Fibroblast of lung (primary cell): ENCODE measurements at regions not wholly inside any gene's neighbourhood (a gene's known extent, or its start where the extent isn't known, plus 50 kb on each side); places are given as distances from the start of the nearest gene placed in this dataset.

Experiments
- EZH2 ChIP-seq: IDR thresholded peaks from 2 replicates; pipeline ENCODE4 v1.5.1; 2012; ENCODE audit warnings: low read length, control low read depth, mild to moderate bottlenecking; ENCODE audit errors: missing control alignments
- TF ChIP-seq, protein P1 (sequence below), 2 donors: IDR thresholded peaks in 1 of 2; conservative IDR thresholded peaks in 1 of 2; 1 replicate in 1 of 2; 2 replicates in 1 of 2; pipeline ENCODE4 v1.5.1; 2011 to 2012; ENCODE audit warnings: low read length in 2 of 2, control low read depth in 1 of 2, inconsistent platforms in 1 of 2, low read depth in 1 of 2, mild to moderate bottlenecking in 1 of 2

DNA sequence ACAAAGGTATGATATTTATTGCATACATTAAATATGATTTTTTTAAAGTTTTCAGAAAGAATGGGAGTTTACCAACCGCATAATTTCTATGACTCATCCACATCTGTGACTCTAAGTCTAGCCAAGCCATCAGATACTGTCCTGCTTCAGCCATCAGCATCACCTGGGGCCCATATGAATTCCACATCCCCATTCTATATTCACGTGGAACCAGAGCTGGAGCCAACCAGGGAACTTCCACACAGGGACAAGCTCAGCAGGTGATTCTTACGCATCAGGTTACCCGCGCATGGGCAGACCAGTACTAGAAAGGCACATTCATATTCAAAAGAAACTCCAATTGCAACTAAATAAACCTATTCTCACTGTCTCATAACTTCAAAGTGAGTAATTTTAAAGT is 817.7 kb upstream of the IGFBP3 start:
- TF ChIP-seq, protein P1, sequence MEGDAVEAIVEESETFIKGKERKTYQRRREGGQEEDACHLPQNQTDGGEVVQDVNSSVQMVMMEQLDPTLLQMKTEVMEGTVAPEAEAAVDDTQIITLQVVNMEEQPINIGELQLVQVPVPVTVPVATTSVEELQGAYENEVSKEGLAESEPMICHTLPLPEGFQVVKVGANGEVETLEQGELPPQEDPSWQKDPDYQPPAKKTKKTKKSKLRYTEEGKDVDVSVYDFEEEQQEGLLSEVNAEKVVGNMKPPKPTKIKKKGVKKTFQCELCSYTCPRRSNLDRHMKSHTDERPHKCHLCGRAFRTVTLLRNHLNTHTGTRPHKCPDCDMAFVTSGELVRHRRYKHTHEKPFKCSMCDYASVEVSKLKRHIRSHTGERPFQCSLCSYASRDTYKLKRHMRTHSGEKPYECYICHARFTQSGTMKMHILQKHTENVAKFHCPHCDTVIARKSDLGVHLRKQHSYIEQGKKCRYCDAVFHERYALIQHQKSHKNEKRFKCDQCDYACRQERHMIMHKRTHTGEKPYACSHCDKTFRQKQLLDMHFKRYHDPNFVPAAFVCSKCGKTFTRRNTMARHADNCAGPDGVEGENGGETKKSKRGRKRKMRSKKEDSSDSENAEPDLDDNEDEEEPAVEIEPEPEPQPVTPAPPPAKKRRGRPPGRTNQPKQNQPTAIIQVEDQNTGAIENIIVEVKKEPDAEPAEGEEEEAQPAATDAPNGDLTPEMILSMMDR (conservative IDR thresholded peaks at IDR 0.05 in 1 of 2, IDR thresholded peaks at IDR 0.05 in 1 of 2; ENCODE audit: low read depth in 1 of 2, low read length in 2 of 2) = no peak
- no peak for TF ChIP-seq EZH2
